ENCODE measurements at regions not wholly inside any gene's neighbourhood (a gene's known extent, or its start where the extent isn't known, plus 50 kb on each side); places are given as distances from the start of the nearest gene placed in this dataset.

DNA sequence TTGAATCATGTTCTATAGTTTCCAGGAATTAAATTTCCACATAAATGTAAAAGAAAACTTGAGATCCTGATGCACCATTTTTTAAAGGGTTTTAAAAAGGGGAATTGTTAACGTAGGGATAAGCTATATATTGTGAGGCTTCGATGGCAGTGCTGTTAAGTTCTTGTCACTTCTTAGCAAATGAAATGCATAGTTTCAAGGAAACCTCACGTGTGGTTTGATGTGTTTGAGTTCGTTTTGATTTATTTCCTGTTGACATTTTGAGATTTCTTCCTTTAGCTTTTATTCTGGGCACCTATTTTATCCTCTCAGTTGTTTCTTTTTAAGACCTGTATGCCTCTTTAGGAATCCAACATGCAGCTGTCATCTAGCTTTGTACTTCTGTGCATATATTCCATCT, 301.0 kb downstream of the DOCK8 start:
- DNase-seq (ENCODE audit: low read depth) = no peak

DNA sequence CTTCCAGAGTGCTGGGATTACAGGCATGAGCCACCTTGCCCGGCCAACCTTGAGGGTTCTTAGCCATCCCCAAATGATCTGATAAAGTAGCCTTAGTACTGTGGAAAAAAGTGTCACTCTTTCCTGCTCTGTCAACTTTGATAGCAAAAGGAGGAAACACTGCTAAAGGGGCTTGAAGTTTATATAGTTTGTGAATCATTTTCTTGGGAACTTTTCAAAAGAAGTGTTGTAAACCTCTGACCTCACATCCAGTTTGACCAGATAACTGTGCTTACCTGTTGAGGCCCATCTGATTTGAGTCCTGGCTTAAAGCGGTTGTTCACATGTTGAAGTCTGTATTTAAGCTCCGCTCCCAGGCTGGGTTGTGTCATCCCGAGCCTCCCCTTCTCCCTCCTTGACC, 303.3 kb downstream of the DOCK8 start:
- no peak for DNase-seq (ENCODE audit: low read depth)

DNA sequence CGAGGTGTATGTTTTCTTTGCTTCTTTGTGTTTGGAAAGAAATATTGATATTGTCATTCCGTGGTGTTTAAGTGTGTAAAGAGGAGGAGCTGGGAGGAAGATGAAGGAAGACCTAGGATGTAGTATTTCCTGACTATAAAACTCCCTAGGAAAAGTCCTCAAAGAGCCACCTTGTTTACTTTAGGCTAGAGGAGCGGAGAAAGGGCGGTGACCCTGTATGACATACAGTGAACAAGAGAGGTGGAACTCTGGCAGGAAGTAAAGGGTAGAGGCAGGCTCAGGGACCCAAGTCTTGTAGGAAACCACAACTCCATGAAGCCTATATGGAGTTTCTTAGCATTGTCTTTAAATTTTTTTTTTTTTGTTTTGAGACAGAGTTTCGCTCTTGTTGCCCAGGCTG, 303.9 kb downstream of the DOCK8 start:
- DNase-seq (ENCODE audit: low read depth) = no peak

DNA sequence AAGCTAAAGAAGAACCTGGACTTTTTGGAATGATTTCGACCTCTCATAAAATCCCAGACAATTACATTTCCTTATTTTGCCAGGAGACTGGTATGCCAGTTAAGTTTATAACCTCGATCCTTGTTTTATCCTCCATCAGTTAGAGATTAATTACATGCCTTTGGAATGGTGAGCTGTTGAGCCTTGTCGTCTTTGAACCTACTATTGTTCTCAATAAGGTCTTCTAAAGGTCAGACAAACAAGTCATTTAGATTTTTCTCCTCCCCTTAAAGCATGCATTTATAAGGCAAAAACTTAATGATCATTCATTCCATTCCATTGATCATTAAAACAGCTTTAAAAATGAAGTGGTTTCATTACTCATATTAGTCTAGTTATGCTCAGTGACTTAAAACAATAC, 304.9 kb downstream of the DOCK8 start:
- no peak for DNase-seq (ENCODE audit: low read depth)

DNA sequence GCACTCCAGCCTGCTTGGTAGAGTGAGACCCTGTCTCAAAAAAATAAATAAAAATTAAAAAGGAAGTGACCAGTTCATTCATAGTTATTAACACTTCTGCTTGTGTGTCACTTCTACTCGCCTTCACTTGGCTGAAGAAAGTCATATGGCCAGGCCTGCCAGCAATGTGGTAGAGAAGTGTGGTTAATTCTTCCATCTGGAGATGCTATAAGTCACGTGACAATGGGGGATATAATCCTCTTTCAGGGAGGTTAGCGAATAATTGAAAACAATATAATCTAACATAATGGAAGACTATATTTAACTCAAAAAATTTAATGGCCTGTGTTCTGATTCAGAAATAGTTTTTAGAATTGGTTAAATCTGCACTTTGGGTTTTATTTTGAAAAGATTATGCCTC, 305.6 kb downstream of the DOCK8 start:
- no peak for DNase-seq (ENCODE audit: low read depth)

DNA sequence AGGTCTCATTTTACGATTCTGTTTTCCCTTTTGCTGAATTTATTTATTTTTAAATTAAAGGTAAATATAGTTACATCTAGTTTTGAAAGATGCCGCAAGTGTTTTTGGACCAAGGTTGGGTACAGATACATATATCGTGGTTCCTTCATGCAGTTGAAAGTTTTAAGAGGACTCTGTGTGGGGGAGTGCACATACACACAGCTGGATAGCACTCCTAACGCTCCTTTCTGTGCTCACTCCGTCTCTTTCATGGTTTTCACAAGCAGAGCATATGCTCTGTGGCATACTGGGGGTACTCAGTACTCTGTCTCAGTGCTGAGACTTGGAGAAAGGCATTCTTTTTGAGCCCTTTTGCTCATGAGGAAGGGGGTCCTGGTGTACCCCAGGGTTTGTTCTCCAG, 307.5 kb downstream of the DOCK8 start:
- no peak for DNase-seq (ENCODE audit: low read depth)

DNA sequence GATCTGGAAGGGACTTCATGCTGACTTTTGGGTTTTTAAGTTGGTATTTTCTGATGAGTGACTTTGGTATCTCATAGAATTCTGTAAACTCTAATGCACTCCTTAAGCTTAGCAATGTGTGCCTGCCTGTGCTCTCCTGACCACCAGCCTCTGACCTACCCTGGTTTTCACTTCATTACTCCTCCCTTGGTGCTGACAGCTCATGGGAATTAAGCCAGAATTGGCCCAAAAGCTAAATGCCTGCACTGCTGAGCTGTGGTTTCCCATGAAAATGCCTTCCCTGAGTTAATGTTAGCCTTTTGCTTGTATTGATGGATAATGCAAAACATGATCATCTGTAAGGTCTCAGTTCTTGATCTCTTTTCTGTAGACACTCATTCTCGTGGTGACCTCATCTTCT, 308.0 kb downstream of the DOCK8 start:
- DNase-seq (ENCODE audit: low read depth) = peak; percentile 65

DNA sequence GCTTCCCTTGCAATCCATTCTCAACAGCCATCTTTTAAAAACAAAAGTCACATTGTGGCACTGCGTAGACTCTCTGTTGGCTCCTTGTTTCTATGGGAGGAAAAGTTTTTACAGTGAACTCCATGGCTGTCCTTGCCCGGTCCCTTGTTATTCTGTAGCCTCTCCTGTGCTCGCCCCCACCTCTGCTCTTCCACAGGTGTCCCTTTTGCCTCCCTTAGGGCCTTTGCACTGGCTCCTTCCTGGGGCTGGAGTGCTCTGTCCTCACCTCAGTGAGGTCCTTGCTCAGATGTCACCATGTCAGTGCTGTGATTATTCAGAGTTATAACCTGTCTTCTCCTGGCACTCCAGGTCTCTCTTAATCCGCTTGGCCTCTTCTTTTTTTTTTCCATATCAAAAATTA, 308.8 kb downstream of the DOCK8 start:
- no peak for DNase-seq (ENCODE audit: low read depth)

DNA sequence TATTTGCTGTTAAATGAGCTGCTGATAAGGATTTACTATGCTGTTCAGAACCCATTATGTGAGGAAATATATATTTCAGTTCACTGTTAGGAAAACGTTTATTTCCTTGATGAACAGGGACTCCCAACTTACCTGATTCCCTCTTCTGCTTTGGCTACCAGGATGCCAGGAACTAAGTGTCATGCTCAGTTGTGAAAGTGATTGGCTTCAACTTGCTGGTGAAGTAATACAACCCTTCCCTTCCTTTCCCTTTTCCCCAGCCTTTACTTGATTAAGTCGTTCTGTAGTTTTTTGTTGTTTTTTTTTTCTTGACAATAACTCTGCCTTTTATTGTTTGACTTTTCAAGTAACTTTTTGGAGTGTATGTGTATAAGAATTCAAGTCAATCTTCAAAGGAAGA, 309.3 kb downstream of the DOCK8 start:
- DNase-seq (ENCODE audit: low read depth) = no peak

DNA sequence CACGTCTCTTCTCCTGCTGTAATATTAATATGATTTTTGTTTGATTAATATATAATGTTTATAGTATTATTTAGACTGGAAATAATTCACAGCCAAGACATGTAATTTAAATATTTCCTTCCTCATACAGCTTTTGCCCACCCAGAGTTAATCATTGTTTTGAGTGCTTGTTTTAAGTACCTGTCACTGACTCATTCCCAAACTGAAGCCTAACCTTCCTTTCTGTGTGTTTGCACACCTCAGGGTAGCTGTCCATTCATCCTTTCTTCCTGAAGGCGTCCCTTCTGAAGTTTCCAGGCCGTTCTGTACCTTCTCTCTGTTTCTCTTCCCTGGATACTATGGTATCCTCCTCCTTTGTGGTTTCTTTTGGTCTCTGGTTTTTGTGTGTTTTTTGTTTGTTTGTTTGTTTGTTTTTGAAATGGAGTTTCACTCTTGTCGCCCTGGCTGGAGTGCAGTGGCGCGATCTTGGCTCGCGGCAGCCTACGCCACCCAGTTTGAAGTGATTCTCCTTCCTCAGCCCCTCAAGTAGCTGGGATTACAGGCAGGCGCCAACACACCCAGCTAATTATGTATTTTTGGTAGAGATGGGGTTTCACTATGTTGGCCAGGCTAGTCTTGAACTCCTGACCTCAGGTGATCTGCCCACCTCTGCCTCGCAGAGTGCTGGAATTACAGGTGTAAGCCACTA, 312.4 kb downstream of the DOCK8 start:
- DNase-seq (ENCODE audit: low read depth) = no peak

DNA sequence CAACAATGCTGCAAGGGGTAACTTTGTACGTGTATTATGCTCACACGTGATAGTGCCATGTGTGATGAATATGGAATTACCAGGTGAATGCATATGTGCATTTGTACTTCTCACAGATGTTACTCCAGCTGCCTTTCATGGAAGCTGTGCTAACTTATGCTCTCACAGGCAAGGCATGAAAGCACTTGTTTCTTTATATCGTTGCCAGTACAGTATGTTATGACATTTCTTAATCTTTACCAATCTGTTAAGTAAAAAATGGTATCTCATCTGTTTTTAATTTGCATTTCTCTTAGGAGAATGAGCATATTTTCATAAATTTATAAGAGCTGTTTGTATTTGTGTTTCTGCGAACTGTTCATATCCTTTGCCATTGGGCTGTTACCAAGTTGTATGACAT, 311.8 kb upstream of the DMRT1 start:
- no peak for DNase-seq (ENCODE audit: low read depth)

DNA sequence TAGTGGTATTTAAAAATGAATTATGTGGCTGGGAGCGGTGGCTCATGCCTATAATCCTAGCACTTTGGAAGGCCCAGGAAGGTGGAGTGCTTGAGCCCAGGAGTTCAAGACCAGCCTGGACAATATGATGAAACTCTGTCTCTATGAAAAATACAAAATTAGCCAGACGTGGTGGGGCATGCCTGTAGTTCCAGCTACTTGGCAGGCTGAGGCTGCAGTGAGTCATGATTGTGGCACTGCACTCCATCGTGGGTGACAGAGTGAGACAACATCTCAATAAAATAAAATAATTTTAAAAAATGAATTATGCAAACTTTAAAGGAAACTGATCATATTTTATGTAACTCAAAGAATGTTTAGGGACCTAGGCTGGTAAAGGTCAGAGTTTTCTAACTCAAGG, 310.8 kb upstream of the DMRT1 start:
- peak; percentile 81 for DNase-seq (ENCODE audit: low read depth)

DNA sequence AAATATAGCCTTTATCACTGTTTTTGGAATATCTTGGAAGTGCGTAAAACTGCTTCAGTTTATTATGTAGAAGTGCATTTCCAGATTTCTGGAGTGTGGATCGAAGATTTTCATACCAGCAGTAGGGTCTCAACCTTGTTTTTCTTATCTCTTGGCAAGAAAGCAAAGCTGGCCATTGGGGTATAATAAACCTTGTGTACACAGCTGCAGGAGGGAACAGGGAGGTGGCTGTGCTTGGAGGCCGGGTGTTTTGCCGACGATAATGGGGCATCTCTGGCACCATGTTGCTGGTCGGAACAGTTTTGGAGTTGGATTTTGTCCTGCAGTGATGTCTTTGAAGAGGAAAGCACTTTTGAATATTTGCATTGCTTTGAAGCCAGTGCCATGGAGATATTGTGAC, 308.8 kb upstream of the DMRT1 start:
- DNase-seq (ENCODE audit: low read depth) = no peak

DNA sequence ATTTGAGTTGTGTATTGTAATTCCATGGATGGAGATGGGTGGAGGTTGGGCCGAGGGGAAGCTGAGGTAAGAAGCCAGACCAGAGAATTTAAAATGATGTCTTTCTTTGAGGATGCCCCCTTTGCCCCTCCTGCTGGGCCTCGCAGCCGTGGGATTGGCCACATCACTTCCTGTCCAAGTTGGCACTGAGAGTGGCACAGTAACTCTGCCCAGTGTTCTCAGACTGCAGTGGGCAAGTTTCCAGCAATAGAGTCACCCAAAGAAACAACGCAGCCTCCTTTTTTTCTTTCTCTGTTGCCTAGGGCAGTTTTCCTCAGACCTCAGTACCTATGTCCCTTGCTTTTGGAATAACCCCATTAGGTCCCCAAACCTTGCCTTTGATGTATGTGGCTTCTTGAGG, 306.6 kb upstream of the DMRT1 start:
- peak; percentile 74 for DNase-seq (ENCODE audit: low read depth)

DNA sequence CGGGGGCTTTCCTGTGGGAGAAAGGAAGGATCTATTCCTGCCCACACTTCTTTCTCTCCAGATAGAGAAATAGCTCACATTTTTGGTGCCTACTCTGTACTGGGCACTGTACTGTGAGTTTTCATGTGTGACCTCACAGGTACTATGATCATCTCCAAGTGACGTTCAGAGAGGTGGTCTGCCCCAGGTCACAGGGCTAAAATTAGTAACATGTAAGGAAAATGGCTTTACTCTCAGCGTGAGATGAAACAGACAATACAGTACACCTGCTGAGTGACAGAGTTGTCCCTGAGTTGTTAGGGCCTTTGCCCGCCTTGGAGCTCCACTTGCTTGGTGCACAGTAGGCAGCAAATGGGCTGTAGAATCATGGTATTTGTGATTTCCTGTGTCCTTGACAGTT, 306.1 kb upstream of the DMRT1 start:
- no peak for DNase-seq (ENCODE audit: low read depth)

DNA sequence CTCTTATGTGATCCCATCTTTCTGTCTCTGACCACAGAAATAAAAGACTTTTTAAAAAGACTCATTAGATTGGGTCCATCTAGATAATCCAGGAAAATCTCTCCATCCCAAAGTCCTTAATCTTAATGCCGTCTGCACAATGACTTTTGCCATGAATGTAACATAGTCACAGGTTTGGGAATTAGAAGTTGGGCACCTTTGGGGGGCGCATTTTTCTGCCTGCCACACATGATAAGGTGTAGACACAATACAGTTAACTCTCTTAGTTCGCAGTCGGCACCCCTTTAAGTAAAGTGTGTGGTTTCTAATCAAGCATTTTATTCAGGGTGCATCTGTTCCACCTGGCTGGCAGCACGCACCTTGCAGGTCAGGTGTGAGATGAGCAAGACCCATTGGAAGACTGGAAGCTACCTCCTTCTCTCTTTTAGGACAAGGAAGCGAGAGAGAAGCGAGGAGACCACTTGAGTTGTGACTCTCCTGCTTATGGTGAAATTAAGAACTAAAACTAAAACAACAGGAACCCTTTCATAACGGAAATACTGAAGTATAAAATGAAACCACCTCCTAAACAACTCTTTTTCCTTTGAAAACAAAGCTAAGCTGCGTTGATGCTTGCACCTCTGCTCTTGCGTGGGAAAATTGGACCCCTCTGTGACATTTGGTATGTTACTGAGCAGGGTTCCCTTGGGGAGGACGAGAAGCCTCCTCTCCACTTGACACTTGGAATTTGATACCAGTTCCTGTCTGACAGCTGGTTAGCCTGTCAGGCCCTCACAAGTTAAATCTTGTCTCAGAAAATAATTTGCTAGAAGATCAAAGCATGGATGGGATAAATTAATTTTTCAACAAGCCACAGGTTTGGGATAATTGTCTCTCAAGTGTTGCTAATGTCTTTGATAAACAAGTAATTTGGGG, 304.6 kb upstream of the DMRT1 start:
- DNase-seq (ENCODE audit: low read depth) = no peak

DNA sequence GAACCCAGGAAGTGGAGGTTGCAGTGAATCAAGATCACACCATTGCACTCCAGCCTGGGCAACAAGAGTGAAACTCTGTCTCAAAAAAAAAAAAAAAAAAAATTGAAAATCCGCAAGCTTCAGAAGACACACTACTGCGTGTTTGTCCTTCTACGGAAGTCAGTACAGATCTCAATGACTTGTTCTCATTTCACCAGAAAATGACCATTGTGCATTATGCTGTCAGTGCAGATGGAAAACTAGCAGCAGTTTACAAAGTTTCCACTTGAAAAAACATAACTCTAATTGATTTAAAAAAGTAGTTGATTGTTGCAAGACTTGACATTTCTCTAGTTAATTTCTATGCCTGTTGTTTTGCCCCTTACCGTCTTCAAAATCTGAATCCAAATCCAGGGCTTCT, 298.0 kb upstream of the DMRT1 start:
- DNase-seq (ENCODE audit: low read depth) = no peak

DNA sequence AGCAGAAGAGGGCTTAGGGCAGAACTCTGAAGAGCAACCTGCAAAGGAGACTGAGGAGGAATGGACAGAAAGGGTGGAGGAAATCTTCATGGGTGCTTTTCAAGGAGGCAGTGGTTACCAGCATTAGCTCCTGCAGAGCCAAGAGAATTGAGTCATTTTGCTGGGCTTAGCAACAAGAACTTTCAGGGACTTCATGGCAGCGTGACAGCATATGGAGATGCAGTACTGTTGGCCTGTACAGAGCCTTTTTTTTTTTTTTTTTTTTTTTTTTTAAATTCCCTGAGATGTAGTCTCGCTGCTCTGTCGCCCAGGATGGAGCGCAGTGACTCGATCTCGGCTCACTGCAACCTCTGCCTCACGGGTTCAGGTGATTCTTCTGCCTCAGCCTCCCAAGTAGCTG, 296.0 kb upstream of the DMRT1 start:
- no peak for DNase-seq (ENCODE audit: low read depth)

DNA sequence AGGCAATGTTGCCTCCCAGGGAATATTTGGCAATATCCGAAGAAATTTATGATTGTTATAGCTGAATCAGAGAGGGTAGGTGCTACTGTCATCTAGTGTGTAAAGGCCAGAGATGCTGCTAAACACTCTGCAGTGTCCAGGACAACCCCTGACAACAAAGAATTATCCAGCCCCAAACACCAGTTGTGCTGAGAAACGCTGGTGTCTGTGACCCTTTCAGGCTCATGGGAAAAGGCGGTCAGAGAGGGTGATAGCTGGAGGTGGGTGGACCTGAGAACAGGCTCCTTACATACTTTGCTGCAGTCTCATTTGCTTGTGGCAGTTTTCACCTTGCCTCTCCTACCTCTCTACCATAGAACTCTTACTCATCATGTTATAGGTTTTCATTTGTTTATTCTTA, 295.3 kb upstream of the DMRT1 start:
- no peak for DNase-seq (ENCODE audit: low read depth)

DNA sequence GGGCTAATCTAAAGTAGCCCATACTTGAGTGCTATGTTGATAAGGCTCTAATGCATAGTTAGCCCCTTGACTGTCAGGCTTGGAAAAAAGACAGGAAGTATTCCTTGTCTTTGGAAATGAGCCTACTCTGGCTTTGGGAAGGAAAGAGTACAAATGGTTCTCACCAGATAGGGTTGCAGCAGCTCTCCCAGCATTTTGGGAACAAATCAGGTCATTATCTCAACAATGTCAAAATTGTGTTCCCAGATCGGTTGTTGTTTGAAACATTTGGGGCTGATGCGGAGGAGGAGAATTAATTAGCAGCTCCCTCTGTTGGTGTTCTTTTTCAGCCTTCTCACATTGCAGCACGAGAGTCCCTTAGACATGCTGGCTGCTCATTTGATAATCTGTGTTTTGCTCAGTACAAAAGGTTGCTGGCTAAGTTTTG, 294.7 kb upstream of the DMRT1 start:
- no peak for DNase-seq (ENCODE audit: low read depth)

DNA sequence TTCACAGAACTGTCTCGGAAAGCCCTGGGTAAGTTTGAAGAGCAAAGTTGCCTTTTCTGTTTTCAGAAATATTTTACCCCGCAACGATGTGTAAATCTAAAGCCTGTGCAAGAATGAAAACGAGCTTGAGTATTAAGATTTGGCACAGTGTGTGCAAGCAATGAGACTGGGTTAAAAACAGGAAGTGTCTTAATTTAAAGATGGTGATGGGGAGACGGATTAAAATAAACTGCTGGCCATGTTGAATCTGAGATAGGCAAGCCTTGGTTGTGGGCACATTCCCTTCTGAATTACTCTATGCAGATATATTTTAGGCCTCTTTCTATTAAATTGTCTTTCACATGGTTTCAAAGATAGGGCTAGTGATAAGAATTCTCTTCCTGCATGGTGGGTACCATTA, 294.2 kb upstream of the DMRT1 start:
- no peak for DNase-seq (ENCODE audit: low read depth)

DNA sequence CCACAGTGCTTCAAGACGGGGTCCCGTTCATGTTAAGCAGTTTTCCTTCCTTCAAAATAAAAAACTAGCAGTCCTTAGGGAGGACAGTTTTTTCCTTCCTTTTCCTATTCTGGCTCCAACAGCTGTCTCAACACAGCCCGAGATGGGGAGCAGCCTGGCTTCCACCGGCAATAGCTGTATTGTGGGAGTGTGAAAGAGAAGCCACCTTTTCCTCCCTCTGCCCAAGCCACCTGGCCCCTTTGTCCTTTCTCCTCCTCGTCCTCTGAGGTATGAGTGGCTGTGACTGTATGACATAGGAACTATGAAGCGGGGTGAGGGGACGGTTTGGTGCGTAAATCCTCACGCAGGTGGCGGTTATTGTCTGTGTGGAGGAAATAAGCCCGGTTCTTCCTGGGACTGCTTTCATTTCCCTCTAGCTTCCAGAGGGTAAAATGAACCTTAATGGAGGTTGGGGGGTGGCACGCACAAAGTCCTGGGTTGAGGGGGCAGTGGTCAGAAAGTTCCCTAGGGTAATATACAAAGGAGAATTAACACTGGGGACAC, 292.0 kb upstream of the DMRT1 start:
- no peak for DNase-seq (ENCODE audit: low read depth)

DNA sequence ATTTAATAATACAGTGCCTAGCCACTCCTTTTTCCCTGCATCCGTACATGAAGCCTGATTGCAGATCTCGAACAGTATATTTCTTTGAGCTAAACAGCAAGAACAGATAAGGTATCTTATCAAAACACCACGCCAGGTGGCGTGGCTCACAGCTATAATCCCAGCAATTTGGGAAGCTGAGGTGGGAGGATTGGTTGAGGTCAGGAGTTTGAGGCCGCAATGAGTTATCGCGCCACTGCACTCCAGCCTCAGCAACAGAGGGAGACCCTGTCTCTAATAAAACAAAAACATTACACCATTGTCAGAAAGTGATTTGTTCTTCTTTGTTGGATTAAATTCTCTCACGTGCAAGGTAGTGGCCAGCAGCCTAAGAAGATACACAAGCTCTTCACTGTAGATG, 291.2 kb upstream of the DMRT1 start:
- no peak for DNase-seq (ENCODE audit: low read depth)
